Panc1 (cell line): ENCODE measurements at regions not wholly inside any gene's neighbourhood (a gene's known extent, or its start where the extent isn't known, plus 50 kb on each side); places are given as distances from the start of the nearest gene placed in this dataset.

Source experiments
- POLR2AphosphoS5 ChIP-seq: IDR thresholded peaks from 2 replicates; pipeline ENCODE4 v1.6.1; 2012; ENCODE audit warnings: mild to moderate bottlenecking, low read depth, low read length, moderate library complexity
- SIN3A ChIP-seq: IDR thresholded peaks from 2 replicates; pipeline ENCODE4 v1.6.1; 2012; ENCODE audit warnings: low read depth, mild to moderate bottlenecking, low read length, moderate library complexity, borderline replicate concordance; ENCODE audit not compliant: insufficient read depth
- TF ChIP-seq, protein P1 (sequence below): fragments of 450-650 bp; IDR thresholded peaks from 2 replicates; pipeline ENCODE4 v1.5.1; 2017; ENCODE audit warnings: mild to moderate bottlenecking
- TF ChIP-seq, protein P2 (sequence below), 2 experiments: IDR thresholded peaks; 2 replicates each; pipeline ENCODE4 v1.6.1; 2011 to 2012; ENCODE audit warnings: low read depth in 2 of 2, control low read depth in 1 of 2, low read length in 1 of 2, mild to moderate bottlenecking in 1 of 2, moderate library complexity in 1 of 2; ENCODE audit not compliant: insufficient read depth in 1 of 2

DNA sequence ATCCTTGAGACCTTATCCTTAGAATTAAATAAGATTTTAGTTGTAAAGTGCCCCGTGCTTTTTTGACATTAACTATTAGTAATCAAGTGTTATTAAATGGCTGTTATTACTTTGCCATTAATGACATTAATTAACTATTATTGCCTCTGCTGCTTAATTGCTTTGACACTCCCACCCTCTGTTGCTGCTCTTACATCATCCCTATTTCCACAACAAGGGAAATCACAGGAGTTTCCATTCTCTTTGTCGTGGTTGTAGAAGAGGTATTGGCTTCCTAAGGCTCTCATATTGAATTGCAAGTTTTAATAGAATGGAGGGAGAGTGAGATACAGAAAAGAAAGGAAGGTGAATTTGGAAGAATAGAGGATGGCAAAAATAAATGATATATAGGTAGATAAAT is 545.8 kb downstream of the MMUT start:
- TF ChIP-seq, protein P1, sequence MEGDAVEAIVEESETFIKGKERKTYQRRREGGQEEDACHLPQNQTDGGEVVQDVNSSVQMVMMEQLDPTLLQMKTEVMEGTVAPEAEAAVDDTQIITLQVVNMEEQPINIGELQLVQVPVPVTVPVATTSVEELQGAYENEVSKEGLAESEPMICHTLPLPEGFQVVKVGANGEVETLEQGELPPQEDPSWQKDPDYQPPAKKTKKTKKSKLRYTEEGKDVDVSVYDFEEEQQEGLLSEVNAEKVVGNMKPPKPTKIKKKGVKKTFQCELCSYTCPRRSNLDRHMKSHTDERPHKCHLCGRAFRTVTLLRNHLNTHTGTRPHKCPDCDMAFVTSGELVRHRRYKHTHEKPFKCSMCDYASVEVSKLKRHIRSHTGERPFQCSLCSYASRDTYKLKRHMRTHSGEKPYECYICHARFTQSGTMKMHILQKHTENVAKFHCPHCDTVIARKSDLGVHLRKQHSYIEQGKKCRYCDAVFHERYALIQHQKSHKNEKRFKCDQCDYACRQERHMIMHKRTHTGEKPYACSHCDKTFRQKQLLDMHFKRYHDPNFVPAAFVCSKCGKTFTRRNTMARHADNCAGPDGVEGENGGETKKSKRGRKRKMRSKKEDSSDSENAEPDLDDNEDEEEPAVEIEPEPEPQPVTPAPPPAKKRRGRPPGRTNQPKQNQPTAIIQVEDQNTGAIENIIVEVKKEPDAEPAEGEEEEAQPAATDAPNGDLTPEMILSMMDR, result no peak
- TF ChIP-seq POLR2AphosphoS5, result no peak
- no peak for TF ChIP-seq SIN3A
- TF ChIP-seq, protein P2, sequence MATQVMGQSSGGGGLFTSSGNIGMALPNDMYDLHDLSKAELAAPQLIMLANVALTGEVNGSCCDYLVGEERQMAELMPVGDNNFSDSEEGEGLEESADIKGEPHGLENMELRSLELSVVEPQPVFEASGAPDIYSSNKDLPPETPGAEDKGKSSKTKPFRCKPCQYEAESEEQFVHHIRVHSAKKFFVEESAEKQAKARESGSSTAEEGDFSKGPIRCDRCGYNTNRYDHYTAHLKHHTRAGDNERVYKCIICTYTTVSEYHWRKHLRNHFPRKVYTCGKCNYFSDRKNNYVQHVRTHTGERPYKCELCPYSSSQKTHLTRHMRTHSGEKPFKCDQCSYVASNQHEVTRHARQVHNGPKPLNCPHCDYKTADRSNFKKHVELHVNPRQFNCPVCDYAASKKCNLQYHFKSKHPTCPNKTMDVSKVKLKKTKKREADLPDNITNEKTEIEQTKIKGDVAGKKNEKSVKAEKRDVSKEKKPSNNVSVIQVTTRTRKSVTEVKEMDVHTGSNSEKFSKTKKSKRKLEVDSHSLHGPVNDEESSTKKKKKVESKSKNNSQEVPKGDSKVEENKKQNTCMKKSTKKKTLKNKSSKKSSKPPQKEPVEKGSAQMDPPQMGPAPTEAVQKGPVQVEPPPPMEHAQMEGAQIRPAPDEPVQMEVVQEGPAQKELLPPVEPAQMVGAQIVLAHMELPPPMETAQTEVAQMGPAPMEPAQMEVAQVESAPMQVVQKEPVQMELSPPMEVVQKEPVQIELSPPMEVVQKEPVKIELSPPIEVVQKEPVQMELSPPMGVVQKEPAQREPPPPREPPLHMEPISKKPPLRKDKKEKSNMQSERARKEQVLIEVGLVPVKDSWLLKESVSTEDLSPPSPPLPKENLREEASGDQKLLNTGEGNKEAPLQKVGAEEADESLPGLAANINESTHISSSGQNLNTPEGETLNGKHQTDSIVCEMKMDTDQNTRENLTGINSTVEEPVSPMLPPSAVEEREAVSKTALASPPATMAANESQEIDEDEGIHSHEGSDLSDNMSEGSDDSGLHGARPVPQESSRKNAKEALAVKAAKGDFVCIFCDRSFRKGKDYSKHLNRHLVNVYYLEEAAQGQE (IDR thresholded peaks at IDR 0.05; ENCODE audit: insufficient read depth in 1 of 2, low read depth in 2 of 2, low read length in 1 of 2), result no peak
